GM23338 (cell line): ENCODE measurements at regions not wholly inside any gene's neighbourhood (a gene's known extent, or its start where the extent isn't known, plus 50 kb on each side); places are given as distances from the start of the nearest gene placed in this dataset.

Experiments used
- ATAC-seq: fragments of 200-7000 bp; cut with Tn5 transposase; 3 replicates; pipeline ENCODE4 v1.9.1; 2020
- DNase-seq: peaks from one replicate; pipeline ENCODE4 v3.0.0-alpha.2; 2015; ENCODE audit warnings: low spot score
- H2AFZ ChIP-seq: fragments of 200-600 bp; sonication (generic); 2 replicates; pipeline ENCODE4 v1.8.0; 2016; ENCODE audit warnings: antibody characterized with exemption, mild to moderate bottlenecking, moderate library complexity
- H3F3A ChIP-seq: fragments of 200-600 bp; sonication (generic); replicated peaks from 2 replicates; pipeline ENCODE4 v1.8.0; 2017; ENCODE audit warnings: antibody characterized with exemption, mixed run types, low read depth
- H3K27ac ChIP-seq: fragments of 200-600 bp; sonication (generic); 2 replicates; pipeline ENCODE4 v1.6.1; 2016; ENCODE audit warnings: low read depth
- H3K27me3 ChIP-seq: fragments of 200-600 bp; sonication (generic); 2 replicates; pipeline ENCODE4 v1.8.0; 2016; ENCODE audit warnings: mild to moderate bottlenecking, mixed run types, moderate library complexity; ENCODE audit not compliant: insufficient read depth
- H3K36me3 ChIP-seq: fragments of 200-600 bp; sonication (generic); 2 replicates; pipeline ENCODE4 v1.8.0; 2016; ENCODE audit warnings: mild to moderate bottlenecking; ENCODE audit not compliant: insufficient read depth
- H3K4me1 ChIP-seq: fragments of 200-600 bp; sonication (generic); 2 replicates; pipeline ENCODE4 v1.8.0; 2016; ENCODE audit warnings: mild to moderate bottlenecking, moderate library complexity; ENCODE audit not compliant: insufficient read depth
- H3K4me2 ChIP-seq: fragments of 200-600 bp; sonication (generic); 2 replicates; pipeline ENCODE4 v1.7.1; 2017; ENCODE audit warnings: mixed run types
- H3K4me3 ChIP-seq: fragments of 200-600 bp; sonication (generic); 2 replicates; pipeline ENCODE4 v1.6.1; 2016; ENCODE audit warnings: mixed run types
- H3K79me2 ChIP-seq: fragments of 200-600 bp; sonication (generic); replicated peaks from 2 replicates; pipeline ENCODE4 v1.8.0; 2017; ENCODE audit warnings: mild to moderate bottlenecking; ENCODE audit not compliant: insufficient read depth
- H3K9me2 ChIP-seq: fragments of 200-600 bp; sonication (generic); 2 replicates; pipeline ENCODE4 v1.8.0; 2017; ENCODE audit not compliant: insufficient read depth
- H4K20me1 ChIP-seq: fragments of 200-600 bp; sonication (generic); replicated peaks from 2 replicates; pipeline ENCODE4 v1.8.0; 2017; ENCODE audit warnings: mild to moderate bottlenecking; ENCODE audit not compliant: insufficient read depth
- H3K27ac Mint-ChIP-seq: 2 replicates; pipeline ENCODE4 v1.8.0; 2020; ENCODE audit warnings: inconsistent platforms, mild to moderate bottlenecking, moderate library complexity, mixed read lengths
- H3K27me3 Mint-ChIP-seq: 3 replicates; pipeline ENCODE4 v1.8.0; 2022; ENCODE audit warnings: low read depth, mild to moderate bottlenecking, moderate library complexity, mixed read lengths, inconsistent platforms; ENCODE audit not compliant: insufficient read depth, poor library complexity
- H3K36me3 Mint-ChIP-seq: 3 replicates; pipeline ENCODE4 v1.8.0; 2021; ENCODE audit warnings: low read depth, mild to moderate bottlenecking, inconsistent platforms, moderate library complexity, mixed read lengths
- H3K4me1 Mint-ChIP-seq: 3 replicates; pipeline ENCODE4 v1.8.0; 2020; ENCODE audit warnings: mild to moderate bottlenecking, inconsistent platforms, mixed read lengths
- H3K4me3 Mint-ChIP-seq: 3 replicates; pipeline ENCODE4 v1.8.0; 2021; ENCODE audit warnings: moderate library complexity, mild to moderate bottlenecking, inconsistent platforms, mixed read lengths
- H3K9me3 Mint-ChIP-seq: 3 replicates; pipeline ENCODE4 v1.8.0; 2020; ENCODE audit warnings: moderate library complexity, mild to moderate bottlenecking, inconsistent platforms, mixed read lengths
- ETS1 ChIP-seq: IDR thresholded peaks from 2 replicates; pipeline ENCODE4 v1.6.1; 2016; ENCODE audit warnings: antibody characterized with exemption
- EZH2phosphoT487 ChIP-seq: fragments of 200-600 bp; sonication (generic); IDR thresholded peaks from one replicate; pipeline ENCODE4 v1.8.1; 2018; ENCODE audit warnings: antibody characterized with exemption; ENCODE audit not compliant: unreplicated experiment
- NANOG ChIP-seq: IDR thresholded peaks from 2 replicates; pipeline ENCODE4 v1.6.1; 2016; ENCODE audit warnings: antibody characterized with exemption, borderline replicate concordance
- REST ChIP-seq: IDR thresholded peaks from one replicate; pipeline ENCODE4 v1.6.1; 2018; ENCODE audit warnings: antibody characterized with exemption; ENCODE audit not compliant: unreplicated experiment
- STAT1 ChIP-seq: IDR thresholded peaks from one replicate; pipeline ENCODE4 v1.6.1; 2016; ENCODE audit warnings: antibody characterized with exemption; ENCODE audit not compliant: unreplicated experiment
- ZNF114 ChIP-seq: fragments of 250-450 bp; sonication (Bioruptor Pico); IDR thresholded peaks from 2 replicates; pipeline ENCODE4 v1.5.0; 2020; ENCODE audit warnings: mild to moderate bottlenecking, moderate library complexity
- ZNF462 ChIP-seq: fragments of 250-450 bp; sonication (Bioruptor Pico); IDR thresholded peaks from 2 replicates; pipeline ENCODE4 v1.5.0; 2020; ENCODE audit warnings: mild to moderate bottlenecking, moderate library complexity

GRCh38 chr16:16938980-16939379, 531.8 kb downstream of the XYLT1 start:
- ATAC-seq: no peak
- Histone ChIP-seq H3K4me2 (peak overlapping the region; percentile 50; the same call in 1 of the 2 replicates), H3K79me2 (no peaks in the 10 kb centered on the region), H3F3A (no peaks in the 10 kb centered on the region), H3K9me2 (no peaks in the 10 kb centered on the region), H3K27ac (no peak overlapping the region), H3K27me3 (no peaks in the 10 kb centered on the region), H4K20me1 (no peaks in the 10 kb centered on the region), H3K4me1 (peaks cover 37% of the 10 kb centered on the region), H3K36me3 (no peaks in the 10 kb centered on the region), H2AFZ (no peak overlapping the region), H3K4me3 (no peak overlapping the region)
- Mint-ChIP-seq H3K36me3 (no peaks in the 10 kb centered on the region), H3K27ac (no peak overlapping the region), H3K4me3 (no peak overlapping the region), H3K4me1 (peaks cover 47% of the 10 kb centered on the region), H3K27me3 (peaks cover 2% of the 10 kb centered on the region), H3K9me3 (no peaks in the 10 kb centered on the region)
- no peak for DNase-seq
- TF ChIP-seq NANOG (no peak), ZNF462 (CRISPR knock-in tag) (no peak)

GRCh38 chr16:16940351-16940750, 530.4 kb downstream of the XYLT1 start:
- ATAC-seq (peak; percentile 59), DNase-seq (peak; percentile 53)
- peak overlapping the region; percentile 10; the same call in 1 of the 2 replicates for H2AFZ ChIP-seq
- peak overlapping the region; percentile 61 for H3K4me3 Mint-ChIP-seq
- H3K36me3 ChIP-seq: no peaks in the 10 kb centered on the region
- H3K27ac Mint-ChIP-seq: peak overlapping the region; percentile 71
- H3K4me3 ChIP-seq: peak overlapping the region; percentile 29
- H3K4me2 ChIP-seq: peak overlapping the region; percentile 50
- peaks cover 4% of the 10 kb centered on the region; the same call in 1 of the 2 replicates for H3K9me2 ChIP-seq
- peak overlapping the region; percentile 51 for H3K27ac ChIP-seq
- H4K20me1 ChIP-seq: no peaks in the 10 kb centered on the region
- peaks cover 2% of the 10 kb centered on the region for H3K27me3 Mint-ChIP-seq
- no peaks in the 10 kb centered on the region for H3F3A ChIP-seq
- H3K79me2 ChIP-seq: no peaks in the 10 kb centered on the region
- H3K9me3 Mint-ChIP-seq: no peaks in the 10 kb centered on the region
- no peaks in the 10 kb centered on the region for H3K27me3 ChIP-seq
- H3K4me1 ChIP-seq: peaks cover 45% of the 10 kb centered on the region
- peaks cover 47% of the 10 kb centered on the region for H3K4me1 Mint-ChIP-seq
- no peaks in the 10 kb centered on the region for H3K36me3 Mint-ChIP-seq
- no peak for TF ChIP-seq NANOG
- TF ChIP-seq EZH2phosphoT487: no peak
- no peak for TF ChIP-seq ZNF114 (CRISPR knock-in tag)
- no peak for TF ChIP-seq ETS1
- no peak for TF ChIP-seq REST
- TF ChIP-seq STAT1: no peak
